K562 (cell line): ENCODE measurements at regions not wholly inside any gene's neighbourhood (a gene's known extent, or its start where the extent isn't known, plus 50 kb on each side); places are given as distances from the start of the nearest gene placed in this dataset.

Experiments used
- ATAC-seq: fragments of 200-7000 bp; cut with Tn5 transposase; 3 replicates; pipeline ENCODE4 v1.9.1; 2020; ENCODE audit warnings: moderate library complexity
- BruUV-seq: library from RNA; stranded (reverse); fragments of 400-500 nt; replicated peaks from 2 replicates; lab custom pipeline; 2021; lab: Mats Ljungman, UMichigan
- CTCF ChIA-PET: fragments of 300-600 bp; formaldehyde crosslinking; extraction: SDS; loops from one replicate; lab custom pipeline; 2021; ENCODE audit warnings: low intra/inter-chr PET ratio; lab: Yijun Ruan, JAX
- POLR2A ChIA-PET: fragments of 300-600, 350-650 bp; sonication (Branson Sonifier 250); formaldehyde crosslinking; extraction: SDS; loops from one replicate; lab custom pipeline; 2021; ENCODE audit warnings: antibody characterized with exemption, inconsistent platforms; lab: Yijun Ruan, JAX
- DNase-seq, 4 experiments: peaks; one replicate each; pipeline versions ENCODE4 v3.0.0 to v3.0.0-alpha.2; 2011 to 2018; ENCODE audit warnings: low spot score in 3 of 4, mixed read lengths in 3 of 4; ENCODE audit errors: extremely low read depth in 1 of 4
- FAIRE-seq: peaks from 2 replicates; lab custom pipeline; 2011; peaks lifted over from hg19 to GRCh38; lab: Jason Lieb, UNC
- H2AFZ ChIP-seq: 2 replicates; pipeline ENCODE4 v1.6.0; 2011; ENCODE audit warnings: low read depth, low read length, control low read depth, inconsistent platforms
- H3K27ac ChIP-seq: fragments of 200-600 bp; 3 replicates; pipeline ENCODE4 v1.8.0; 2011; ENCODE audit warnings: low read depth, mild to moderate bottlenecking, control low read depth, inconsistent platforms, low read length, moderate library complexity, mixed read lengths; ENCODE audit errors: extremely low read depth
- H3K27me3 ChIP-seq, 2 experiments: fragments of 300-600 bp in 1 of 2; 2 replicates in 1 of 2; 3 replicates in 1 of 2; pipeline versions ENCODE4 v1.6.0 to v1.8.0; 2011; ENCODE audit warnings: inconsistent platforms in 2 of 2, low read length in 2 of 2, mild to moderate bottlenecking in 1 of 2, mixed read lengths in 1 of 2, moderate library complexity in 1 of 2; ENCODE audit not compliant: control insufficient read depth in 2 of 2, insufficient read depth in 2 of 2
- H3K36me3 ChIP-seq: fragments of 300-600 bp; 3 replicates; pipeline ENCODE4 v1.8.0; 2011; ENCODE audit warnings: mild to moderate bottlenecking, low read length, inconsistent platforms; ENCODE audit not compliant: control insufficient read depth, insufficient read depth
- H3K4me1 ChIP-seq, 2 experiments: fragments of 200-600 bp in 1 of 2; replicated peaks in 1 of 2; 2 replicates in 1 of 2; 3 replicates in 1 of 2; pipeline versions ENCODE4 v1.5.1 to v1.8.0; 2011; ENCODE audit warnings: inconsistent platforms in 2 of 2, low read length in 2 of 2, mild to moderate bottlenecking in 1 of 2, mixed read lengths in 1 of 2, moderate library complexity in 1 of 2; ENCODE audit not compliant: control insufficient read depth in 2 of 2, insufficient read depth in 2 of 2
- H3K4me2 ChIP-seq: 2 replicates; pipeline ENCODE4 v1.6.1; 2011; ENCODE audit warnings: low read length, control low read depth, inconsistent platforms, mixed read lengths; ENCODE audit not compliant: insufficient read depth
- H3K4me3 ChIP-seq: fragments of 200-600 bp; sonication (generic), shearing (Covaris generic); 2 replicates; pipeline ENCODE4 v1.5.1; 2016; ENCODE audit warnings: control low read depth, inconsistent platforms
- H3K79me2 ChIP-seq: fragments of 200-600 bp; 3 replicates; pipeline ENCODE4 v1.8.0; 2011; ENCODE audit warnings: low read length, inconsistent platforms; ENCODE audit not compliant: control insufficient read depth, insufficient read depth
- H3K9ac ChIP-seq, 2 experiments: 2 replicates each; pipeline versions ENCODE4 v1.6.0 to v1.6.1; 2011; ENCODE audit warnings: low read depth in 2 of 2, low read length in 2 of 2, control low read depth in 1 of 2, inconsistent platforms in 1 of 2, mild to moderate bottlenecking in 1 of 2, mixed read lengths in 1 of 2; ENCODE audit not compliant: insufficient read depth in 1 of 2
- H3K9me1 ChIP-seq: one replicate; pipeline ENCODE4 v1.6.0; 2011; ENCODE audit warnings: inconsistent platforms, mild to moderate bottlenecking, low read length, moderate library complexity; ENCODE audit not compliant: control insufficient read depth, insufficient read depth
- H3K9me3 ChIP-seq: replicated peaks from 2 replicates; pipeline ENCODE4 v1.5.1; 2011; ENCODE audit warnings: low read depth, low read length, inconsistent platforms; ENCODE audit not compliant: control insufficient read depth, insufficient read depth
- H4K20me1 ChIP-seq: replicated peaks from 2 replicates; pipeline ENCODE4 v1.6.1; 2011; ENCODE audit warnings: low read length, inconsistent platforms, mixed read lengths; ENCODE audit not compliant: control insufficient read depth, insufficient read depth
- AFF4 ChIP-seq: sonication (generic); formaldehyde crosslinking; IDR thresholded peaks from 2 replicates; pipeline ENCODE4 v1.8.0; 2023; ENCODE audit warnings: mild to moderate bottlenecking, missing genetic modification reagents
- CEBPG ChIP-seq, 3 experiments: fragments of 200-800 bp in 1 of 3; sonication (Bioruptor generic) in 1 of 3; sonication (generic) in 1 of 3; formaldehyde crosslinking in 1 of 3; IDR thresholded peaks in 2 of 3; conservative IDR thresholded peaks in 1 of 3; 2 replicates each; pipeline versions ENCODE4 v1.6.1 to v1.8.0; 2016 to 2022; ENCODE audit warnings: missing compliant biosample characterization in 2 of 3, missing genetic modification characterization in 2 of 3, mild to moderate bottlenecking in 1 of 3, missing genetic modification reagents in 1 of 3
- CREM ChIP-seq: IDR thresholded peaks from 2 replicates; pipeline ENCODE4 v1.6.1; 2014; ENCODE audit warnings: antibody characterized with exemption, low read depth
- ETV5 ChIP-seq: sonication (generic); formaldehyde crosslinking; IDR thresholded peaks from 2 replicates; pipeline ENCODE4 v1.4.0; 2020; ENCODE audit warnings: low read depth, mild to moderate bottlenecking, missing genetic modification reagents
- SAFB ChIP-seq: fragments of 200-400 bp; formaldehyde crosslinking; IDR thresholded peaks from 2 replicates; pipeline ENCODE4 v1.6.1; 2017; ENCODE audit warnings: low read depth, low read length, borderline replicate concordance
- TAL1 ChIP-seq: fragments of 450-650 bp; IDR thresholded peaks from 2 replicates; pipeline ENCODE4 v1.6.1; 2016; ENCODE audit warnings: mild to moderate bottlenecking
- ZNF780A ChIP-seq: fragments of 250-450 bp; sonication (Bioruptor Pico); IDR thresholded peaks from 2 replicates; pipeline ENCODE4 v1.5.0; 2021; ENCODE audit warnings: mild to moderate bottlenecking
- WGBS: fragments of 100-300 bp; shearing (Covaris generic); methylation state at CpG from one replicate; pipeline ENCODE4 v1.1.6; 2016; ENCODE audit warnings: low coverage, mixed read lengths; ENCODE audit not compliant: insufficient coverage; ENCODE audit errors: missing lambda C conversion rate; 5-methylcytosine and 5-hydroxymethylcytosine counted together
- in situ Hi-C: fragments of 300-500 bp; cut with MboI; formaldehyde crosslinking; loops from 4 replicates; pipeline ENCODE4 v1.15.0; 2018; ENCODE audit warnings: inconsistent platforms, mixed read lengths
- intact Hi-C: fragments of 100-400 bp; cut with micrococcal nuclease; formaldehyde crosslinking; loops from 2 replicates; pipeline ENCODE4 v1.14.2; 2022
- TF ChIP-seq, protein P1 (sequence below): fragments of 250-450 bp; sonication (Bioruptor Pico); IDR thresholded peaks from 2 replicates; pipeline ENCODE4 v1.4.0; 2020; ENCODE audit warnings: borderline replicate concordance

GRCh38 chr5:111649516-111649915 lies 107.5 kb downstream of the NREP start:
- POLR2A ChIA-PET: no interaction called here
- H3K27ac ChIP-seq: no peak overlapping the region
- H4K20me1 ChIP-seq: no peaks in the 10 kb centered on the region
- DNase-seq (no peak), ATAC-seq (no peak), FAIRE-seq (no peak)
- no peak overlapping the region for H3K9ac ChIP-seq
- no peaks in the 10 kb centered on the region for H3K36me3 ChIP-seq
- no peak overlapping the region for H3K4me3 ChIP-seq
- in situ Hi-C loops (no loop called here), intact Hi-C loops (no loop called here)
- no peak for TF ChIP-seq ETV5
- no peaks in the 10 kb centered on the region for H3K4me1 ChIP-seq
- no peak overlapping the region for H3K4me2 ChIP-seq
- no peaks in the 10 kb centered on the region for H3K79me2 ChIP-seq
- CTCF ChIA-PET: no interaction called here
- WGBS: 0% methylated on average over 1 of the region's 1 CpG
- no peaks in the 10 kb centered on the region for H3K27me3 ChIP-seq
- no peak overlapping the region for H2AFZ ChIP-seq
- no peaks in the 10 kb centered on the region for H3K9me3 ChIP-seq
- BruUV-seq: no TSS peak
- H3K9me1 ChIP-seq: no peaks in the 10 kb centered on the region

DNA sequence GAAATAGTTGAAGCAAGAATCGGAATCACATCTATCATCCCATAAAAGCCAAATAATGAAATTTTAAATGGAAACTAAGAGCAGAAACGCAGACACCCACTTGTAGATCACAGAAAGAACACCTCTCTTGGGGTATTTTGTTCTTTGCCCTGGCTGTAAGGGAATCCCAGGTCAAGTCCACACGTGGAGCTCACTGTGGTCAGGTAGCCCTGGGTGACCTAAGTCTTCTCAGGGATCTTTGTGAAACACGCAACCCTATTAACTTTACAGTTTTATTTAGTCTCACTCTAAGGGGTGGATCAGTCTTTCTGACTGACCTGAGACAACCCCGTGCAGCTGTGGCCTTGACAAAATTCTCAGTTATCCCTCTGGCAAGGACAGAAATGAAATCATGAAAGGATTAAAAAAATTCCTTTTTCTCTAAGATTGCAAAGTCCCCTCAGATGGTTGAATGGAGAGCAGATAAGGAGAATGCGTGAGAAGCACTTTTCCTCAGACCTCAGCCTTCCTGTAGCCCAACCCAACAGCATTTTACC lies 111.6 kb downstream of the NREP start:
- ATAC-seq (no peak), FAIRE-seq (no peak), DNase-seq (no peak)
- Histone ChIP-seq H4K20me1 (no peaks in the 10 kb centered on the region), H3K4me2 (no peak overlapping the region), H3K4me1 (no peaks in the 10 kb centered on the region), H3K9me3 (no peaks in the 10 kb centered on the region), H3K4me3 (no peak overlapping the region), H3K27ac (no peak overlapping the region), H3K27me3 (no peaks in the 10 kb centered on the region), H3K9me1 (no peaks in the 10 kb centered on the region), H3K79me2 (no peaks in the 10 kb centered on the region), H3K36me3 (no peaks in the 10 kb centered on the region), H2AFZ (no peak overlapping the region), H3K9ac (no peak overlapping the region)
- POLR2A ChIA-PET: no interaction called here
- WGBS: 0% methylated on average over 6 of the region's 6 CpGs
- CTCF ChIA-PET: no interaction called here
- BruUV-seq: no TSS peak
- in situ Hi-C loops: no loop called here
- intact Hi-C loops: no loop called here
- no peak for TF ChIP-seq SAFB
- TF ChIP-seq, protein P1, sequence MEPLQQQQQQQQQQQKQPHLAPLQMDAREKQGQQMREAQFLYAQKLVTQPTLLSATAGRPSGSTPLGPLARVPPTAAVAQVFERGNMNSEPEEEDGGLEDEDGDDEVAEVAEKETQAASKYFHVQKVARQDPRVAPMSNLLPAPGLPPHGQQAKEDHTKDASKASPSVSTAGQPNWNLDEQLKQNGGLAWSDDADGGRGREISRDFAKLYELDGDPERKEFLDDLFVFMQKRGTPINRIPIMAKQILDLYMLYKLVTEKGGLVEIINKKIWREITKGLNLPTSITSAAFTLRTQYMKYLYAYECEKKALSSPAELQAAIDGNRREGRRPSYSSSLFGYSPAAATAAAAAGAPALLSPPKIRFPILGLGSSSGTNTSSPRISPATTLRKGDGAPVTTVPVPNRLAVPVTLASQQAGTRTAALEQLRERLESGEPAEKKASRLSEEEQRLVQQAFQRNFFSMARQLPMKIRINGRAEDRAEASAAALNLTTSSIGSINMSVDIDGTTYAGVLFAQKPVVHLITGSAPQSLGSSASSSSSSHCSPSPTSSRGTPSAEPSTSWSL: no peak
- TF ChIP-seq AFF4: no peak
- no peak for TF ChIP-seq CREM
- no peak for TF ChIP-seq ZNF780A (CRISPR knock-in tag)
- no peak for TF ChIP-seq CEBPG (CRISPR knock-in tag; IDR thresholded peaks at IDR 0.05)
- no peak for TF ChIP-seq CEBPG (tag; conservative IDR thresholded peaks at IDR 0.05 in 1 of 2, IDR thresholded peaks at IDR 0.05 in 1 of 2)
- TF ChIP-seq TAL1: no peak
